ENCODE measurements at regions not wholly inside any gene's neighbourhood (a gene's known extent, or its start where the extent isn't known, plus 50 kb on each side); places are given as distances from the start of the nearest gene placed in this dataset.

GRCh38 chr1:233513431-233513830 lies 100.5 kb upstream of the KCNK1 start:
- DNase-seq, result no peak
- ATAC-seq (replicated peaks), result no peak
- Mint-ChIP-seq H3K27ac (no peak overlapping the region), H3K27me3 (peaks cover 0 to 9% of the 10 kb centered on the region in 2 donors), H3K9me3 (no peaks in the 10 kb centered on the region), H3K4me3 (no peak overlapping the region), H3K4me1 (ENCODE audit: low read depth in 2 of 2) (no peaks in the 10 kb centered on the region), H3K36me3 (ENCODE audit: insufficient read depth) (no peaks in the 10 kb centered on the region)

- no peak overlapping the region for H3K27ac Mint-ChIP-seq
- ATAC-seq (replicated peaks) (no peak), DNase-seq (no peak)
These were observed 98.9 kb upstream of the KCNK1 start for GRCh38 chr1:233514946-233515391.

DNA sequence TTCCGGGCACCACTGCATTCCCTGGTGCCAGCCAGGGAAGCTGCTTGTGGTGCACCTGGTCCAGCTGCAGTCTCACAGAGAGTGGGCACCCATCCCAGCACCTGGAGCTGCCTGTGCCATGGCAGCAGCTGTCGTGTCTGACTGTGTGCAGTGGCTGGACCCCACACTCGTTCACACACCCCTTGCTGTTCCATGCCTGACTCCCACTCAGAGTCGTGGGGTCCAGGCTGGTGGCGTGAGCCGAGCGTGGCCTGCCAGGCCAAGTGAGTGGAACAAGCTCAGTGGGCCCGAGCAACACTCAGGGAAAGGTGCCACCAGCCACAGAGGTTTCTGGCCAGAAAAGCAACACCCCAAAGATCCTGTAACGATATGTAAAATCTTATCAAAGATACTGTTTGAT lies 97.2 kb upstream of the KCNK1 start:
- ATAC-seq (replicated peaks) (no peak), DNase-seq (no peak)
- Mint-ChIP-seq H3K27ac (no peak overlapping the region), H3K36me3 (ENCODE audit: insufficient read depth) (no peaks in the 10 kb centered on the region), H3K4me1 (ENCODE audit: low read depth in 2 of 2) (no peaks in the 10 kb centered on the region), H3K9me3 (peaks cover 0 to 2% of the 10 kb centered on the region in 2 donors), H3K4me3 (no peak overlapping the region), H3K27me3 (peaks cover 12 to 14% of the 10 kb centered on the region in 2 donors)

More at GRCh38 chr1:233514946-233515391, 98.9 kb upstream of the KCNK1 start:
- no peaks in the 10 kb centered on the region for H3K36me3 Mint-ChIP-seq (ENCODE audit: insufficient read depth)
- peaks cover 0 to 9% of the 10 kb centered on the region in 2 donors for H3K27me3 Mint-ChIP-seq
- no peaks in the 10 kb centered on the region for H3K4me1 Mint-ChIP-seq (ENCODE audit: low read depth in 2 of 2)
- no peak overlapping the region for H3K4me3 Mint-ChIP-seq
- H3K9me3 Mint-ChIP-seq, result peaks cover 0 to 2% of the 10 kb centered on the region in 2 donors

DNA sequence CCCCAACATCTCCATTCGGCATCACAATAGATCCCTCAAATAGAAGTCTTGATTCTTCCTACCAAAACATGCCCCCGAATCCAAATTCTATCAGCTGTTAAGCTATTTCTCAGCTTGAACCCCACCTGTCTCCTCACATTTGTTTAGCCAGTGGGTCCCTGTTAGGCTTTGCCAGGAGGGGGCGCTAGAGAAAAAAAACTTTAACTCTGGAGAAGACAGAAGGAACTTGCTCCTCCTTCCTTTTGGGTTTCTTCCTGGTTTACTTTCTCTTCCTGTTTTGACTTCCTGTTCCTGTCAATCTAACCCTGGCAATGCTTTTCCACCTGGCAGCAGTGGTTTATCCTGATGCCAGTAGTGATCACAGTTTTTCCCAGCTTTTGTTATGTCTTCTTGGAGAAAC lies 95.6 kb upstream of the KCNK1 start:
- peaks cover 0 to 2% of the 10 kb centered on the region in 2 donors for H3K9me3 Mint-ChIP-seq
- ATAC-seq (replicated peaks) (no peak), DNase-seq (no peak)
- no peaks in the 10 kb centered on the region for H3K36me3 Mint-ChIP-seq (ENCODE audit: insufficient read depth)
- H3K4me3 Mint-ChIP-seq, result no peak overlapping the region
- H3K27ac Mint-ChIP-seq, result no peak overlapping the region
- H3K4me1 Mint-ChIP-seq (ENCODE audit: low read depth in 2 of 2), result no peaks in the 10 kb centered on the region
- peaks cover 12 to 18% of the 10 kb centered on the region in 2 donors for H3K27me3 Mint-ChIP-seq

- peaks cover 0 to 2% of the 10 kb centered on the region in 2 donors for H3K9me3 Mint-ChIP-seq
- DNase-seq (no peak), ATAC-seq (replicated peaks) (no peak)
- no peaks in the 10 kb centered on the region for H3K4me1 Mint-ChIP-seq (ENCODE audit: low read depth in 2 of 2)
- no peak overlapping the region for H3K27ac Mint-ChIP-seq
- no peaks in the 10 kb centered on the region for H3K36me3 Mint-ChIP-seq (ENCODE audit: insufficient read depth)
- H3K27me3 Mint-ChIP-seq, result peaks cover 12 to 24% of the 10 kb centered on the region in 2 donors
- H3K4me3 Mint-ChIP-seq, result no peak overlapping the region
These were observed 93.4 kb upstream of the KCNK1 start for GRCh38 chr1:233520261-233521191.

DNA sequence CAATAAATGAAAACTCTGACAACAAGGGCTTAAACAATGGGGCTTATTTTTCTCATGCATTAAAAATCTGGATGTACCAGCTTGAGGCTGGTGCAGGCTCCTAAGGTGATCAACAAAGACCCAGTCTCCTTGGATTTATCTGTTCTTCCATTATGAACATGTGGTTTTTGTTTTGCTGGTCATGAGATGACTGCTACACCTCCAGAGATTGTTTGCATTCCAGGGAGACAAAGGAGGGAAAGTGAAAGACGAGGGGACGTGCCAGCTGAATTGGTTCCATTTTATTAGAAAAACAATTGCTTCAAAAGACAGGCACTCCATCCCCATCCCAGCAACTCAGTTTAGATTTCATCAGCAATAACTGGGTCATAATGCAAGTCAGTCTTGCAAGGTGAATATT lies 90.9 kb upstream of the KCNK1 start:
- H3K4me1 Mint-ChIP-seq (ENCODE audit: low read depth in 2 of 2), result no peaks in the 10 kb centered on the region
- no peak for DNase-seq
- H3K27ac Mint-ChIP-seq, result no peak overlapping the region
- no peak overlapping the region for H3K4me3 Mint-ChIP-seq
- no peaks in the 10 kb centered on the region for H3K36me3 Mint-ChIP-seq (ENCODE audit: insufficient read depth)
- H3K27me3 Mint-ChIP-seq, result peaks cover 12 to 24% of the 10 kb centered on the region in 2 donors
- peaks cover 0 to 2% of the 10 kb centered on the region in 2 donors for H3K9me3 Mint-ChIP-seq
- no peak for ATAC-seq (replicated peaks)

DNA sequence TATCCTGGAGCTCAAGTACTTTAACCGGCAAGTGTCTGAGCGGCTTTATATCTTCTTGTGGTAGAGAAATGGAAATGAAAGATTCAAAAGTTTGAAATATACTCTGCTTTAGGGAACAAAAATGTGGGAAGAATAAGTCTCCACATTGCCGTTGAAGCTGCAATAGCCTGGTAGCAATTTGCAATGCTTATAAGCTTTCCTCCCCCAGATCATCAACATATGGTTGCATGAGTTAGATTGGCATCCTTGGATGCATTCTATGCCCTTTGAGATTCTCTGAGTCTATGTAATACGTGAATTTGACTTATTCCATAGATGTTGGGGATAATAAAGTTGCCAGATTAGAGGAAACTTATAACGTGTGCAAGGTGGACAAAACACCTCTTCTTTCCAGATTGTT lies 86.1 kb upstream of the KCNK1 start:
- peaks cover 0 to 22% of the 10 kb centered on the region in 2 donors for H3K27me3 Mint-ChIP-seq
- H3K27ac Mint-ChIP-seq, result no peak overlapping the region
- H3K9me3 Mint-ChIP-seq, result no peaks in the 10 kb centered on the region
- no peak overlapping the region for H3K4me3 Mint-ChIP-seq
- H3K4me1 Mint-ChIP-seq (ENCODE audit: low read depth in 2 of 2), result no peaks in the 10 kb centered on the region
- ATAC-seq (replicated peaks) (no peak), DNase-seq (no peak)
- no peaks in the 10 kb centered on the region for H3K36me3 Mint-ChIP-seq (ENCODE audit: insufficient read depth)

DNA sequence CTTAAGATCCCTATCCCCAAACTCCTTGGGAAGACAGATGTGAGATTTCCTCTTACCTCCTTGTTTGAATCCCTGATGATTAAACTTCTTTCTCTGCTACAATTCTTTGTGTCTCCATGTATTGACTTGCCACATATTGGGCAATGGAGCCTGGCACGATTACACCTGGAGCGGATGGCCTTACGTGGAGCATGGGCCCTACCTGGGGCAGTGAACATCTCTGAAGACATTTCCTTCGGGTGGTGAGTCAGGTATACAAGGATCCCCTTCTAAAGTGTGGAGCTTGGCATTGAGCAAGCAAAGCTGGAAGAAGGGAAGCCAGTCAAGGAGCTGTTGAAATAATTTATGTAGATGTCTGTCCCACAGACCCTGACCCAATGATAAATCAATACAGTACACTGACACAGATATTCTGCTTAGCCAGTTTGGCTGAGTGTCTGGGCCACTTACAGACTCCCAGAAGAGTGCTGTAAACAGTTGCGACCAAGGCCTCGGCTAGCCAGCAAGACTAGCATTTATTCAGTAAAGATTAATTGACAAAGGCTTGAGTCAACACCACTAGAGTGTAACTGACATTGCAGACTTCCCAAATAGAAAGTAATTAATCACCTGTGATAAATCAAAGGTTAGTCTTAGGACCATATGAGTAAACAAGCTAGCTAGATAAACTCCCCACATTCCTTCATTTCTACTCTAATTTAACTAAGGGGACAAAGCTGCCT lies 83.1 kb upstream of the KCNK1 start:
- ATAC-seq (replicated peaks) (no peak), DNase-seq (no peak)
- Mint-ChIP-seq H3K4me1 (ENCODE audit: low read depth in 2 of 2) (no peaks in the 10 kb centered on the region), H3K27ac (no peak overlapping the region), H3K36me3 (ENCODE audit: insufficient read depth) (no peaks in the 10 kb centered on the region), H3K4me3 (no peak overlapping the region), H3K9me3 (no peaks in the 10 kb centered on the region), H3K27me3 (peaks cover 0 to 32% of the 10 kb centered on the region in 2 donors)

DNA sequence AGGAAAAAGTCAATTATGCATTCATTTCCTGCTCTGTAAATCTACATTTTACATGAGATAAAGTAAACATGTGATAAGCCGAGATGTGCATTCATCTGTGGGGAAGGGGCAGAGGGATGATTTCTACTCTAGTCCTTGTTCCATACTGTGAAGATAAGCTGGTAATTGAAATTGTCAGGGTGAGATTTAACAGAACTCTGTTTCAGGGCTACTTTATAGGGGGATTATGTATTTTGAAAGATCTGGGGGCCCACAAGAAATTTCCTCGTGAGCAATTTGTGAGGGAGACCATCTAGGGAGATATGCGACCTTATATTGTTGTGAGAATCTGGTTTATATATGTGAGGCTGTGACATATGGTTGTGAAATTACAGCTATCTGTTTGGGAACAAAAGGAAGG lies 73.1 kb upstream of the KCNK1 start:
- ATAC-seq (replicated peaks) (no peak), DNase-seq (no peak)
- H3K4me1 Mint-ChIP-seq (ENCODE audit: low read depth in 2 of 2), result peaks cover 2 to 3% of the 10 kb centered on the region in 2 donors
- no peaks in the 10 kb centered on the region for H3K9me3 Mint-ChIP-seq
- H3K36me3 Mint-ChIP-seq (ENCODE audit: insufficient read depth), result no peaks in the 10 kb centered on the region
- H3K27me3 Mint-ChIP-seq, result peaks cover 2 to 40% of the 10 kb centered on the region in 2 donors
- H3K27ac Mint-ChIP-seq, result no peak overlapping the region
- no peak overlapping the region for H3K4me3 Mint-ChIP-seq

DNA sequence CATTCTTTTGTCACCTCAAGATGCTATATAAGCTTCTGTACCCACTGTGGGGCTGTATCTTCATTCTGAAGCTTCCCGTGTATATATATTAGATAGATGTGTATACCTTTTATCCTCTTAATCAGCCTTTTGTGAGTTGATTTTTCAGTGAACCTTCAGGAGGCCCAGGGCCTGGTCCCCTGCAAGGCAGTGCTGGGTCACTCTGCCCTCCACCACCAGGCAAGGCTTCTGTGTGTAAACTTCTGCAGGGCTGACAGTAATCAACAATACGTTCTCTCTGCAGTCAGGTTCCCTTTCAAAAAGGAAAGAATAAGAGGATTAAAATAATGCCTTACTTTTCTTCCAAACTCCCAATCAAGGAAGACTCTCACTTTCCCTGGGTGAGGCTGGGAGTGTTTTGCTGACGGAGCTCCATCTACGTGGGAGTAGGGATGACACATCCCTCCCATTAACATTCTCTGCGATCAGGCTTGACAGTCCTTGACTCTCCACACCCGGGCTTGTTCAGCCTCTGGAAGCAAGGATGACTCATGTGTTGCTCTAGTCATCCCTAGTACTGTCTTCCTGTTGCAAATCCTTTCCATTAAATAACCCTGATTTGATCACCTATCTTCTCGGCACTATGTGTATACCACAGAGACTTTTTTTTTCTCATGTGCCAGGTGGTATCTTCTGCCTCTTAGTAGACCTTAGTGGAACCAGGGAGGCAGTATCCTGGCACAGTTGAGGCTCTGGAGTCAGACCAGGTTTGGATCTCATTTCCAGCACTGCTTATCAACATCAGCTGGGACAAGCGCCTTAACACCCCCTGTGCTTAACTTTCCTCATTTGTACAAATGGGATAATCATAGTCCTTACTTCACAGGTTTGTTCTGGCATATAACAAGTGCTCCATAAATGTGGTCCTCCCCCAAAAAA lies 70.3 kb upstream of the KCNK1 start:
- DNase-seq (no peak), ATAC-seq (replicated peaks) (no peak)
- Mint-ChIP-seq H3K9me3 (no peaks in the 10 kb centered on the region), H3K27ac (no peak overlapping the region), H3K4me3 (no peak overlapping the region), H3K4me1 (ENCODE audit: low read depth in 2 of 2) (peaks cover 2 to 3% of the 10 kb centered on the region in 2 donors), H3K27me3 (peaks cover 5 to 34% of the 10 kb centered on the region in 2 donors), H3K36me3 (ENCODE audit: insufficient read depth) (no peaks in the 10 kb centered on the region)

- H3K27ac Mint-ChIP-seq, result no peak overlapping the region
- ATAC-seq (replicated peaks), result no peak
- peaks cover 5 to 40% of the 10 kb centered on the region in 2 donors for H3K27me3 Mint-ChIP-seq
- DNase-seq, result no peak
- no peak overlapping the region for H3K4me3 Mint-ChIP-seq
- no peaks in the 10 kb centered on the region for H3K9me3 Mint-ChIP-seq
- peaks cover 2 to 3% of the 10 kb centered on the region in 2 donors for H3K4me1 Mint-ChIP-seq (ENCODE audit: low read depth in 2 of 2)
- H3K36me3 Mint-ChIP-seq (ENCODE audit: insufficient read depth), result no peaks in the 10 kb centered on the region
These were observed 69.6 kb upstream of the KCNK1 start for GRCh38 chr1:233544304-233544703.

DNA sequence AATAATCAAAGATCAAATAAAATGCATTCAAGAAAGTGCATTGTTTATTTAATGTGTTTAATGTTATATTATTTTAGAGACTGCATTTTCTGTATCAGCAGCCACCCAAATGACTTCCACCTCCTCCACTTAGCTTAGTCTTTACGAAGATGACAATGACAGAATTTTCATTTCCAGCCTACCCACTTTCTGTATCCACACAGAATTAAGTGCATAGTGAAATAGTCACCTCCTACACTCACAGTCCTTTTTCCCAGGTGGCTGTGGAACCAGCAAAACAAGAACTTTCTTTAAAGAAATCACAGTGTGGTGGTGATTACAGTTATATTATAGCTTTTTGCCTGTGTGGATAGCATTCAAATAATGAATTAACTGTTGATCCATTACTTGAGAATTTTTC lies 66.2 kb upstream of the KCNK1 start:
- H3K36me3 Mint-ChIP-seq (ENCODE audit: insufficient read depth), result no peaks in the 10 kb centered on the region
- DNase-seq (no peak), ATAC-seq (replicated peaks) (no peak)
- peaks cover 5 to 41% of the 10 kb centered on the region in 2 donors for H3K27me3 Mint-ChIP-seq
- no peak overlapping the region for H3K27ac Mint-ChIP-seq
- peaks cover 2 to 3% of the 10 kb centered on the region in 2 donors for H3K4me1 Mint-ChIP-seq (ENCODE audit: low read depth in 2 of 2)
- H3K4me3 Mint-ChIP-seq, result no peak overlapping the region
- H3K9me3 Mint-ChIP-seq, result no peaks in the 10 kb centered on the region

DNA sequence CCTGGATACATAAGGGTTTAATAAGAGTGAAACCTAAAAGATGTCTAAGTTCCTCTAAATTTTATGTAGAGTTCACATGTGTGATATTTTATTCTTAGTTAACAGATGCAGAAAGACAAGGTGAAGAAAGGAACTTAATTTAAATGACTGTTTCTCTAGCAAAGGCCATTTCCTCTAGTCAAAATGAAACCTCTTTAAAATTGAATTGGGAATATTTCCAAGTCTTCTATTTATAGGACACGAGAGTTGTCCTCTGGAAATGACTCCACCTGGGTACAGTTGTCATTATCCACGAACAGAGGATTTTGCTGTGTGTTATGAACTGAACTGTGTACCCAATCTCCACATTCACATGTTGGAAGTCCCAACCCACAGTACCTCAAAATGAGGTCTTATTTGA lies 64.5 kb upstream of the KCNK1 start:
- ATAC-seq (replicated peaks) (no peak), DNase-seq (no peak)
- Mint-ChIP-seq H3K4me1 (ENCODE audit: low read depth in 2 of 2) (peaks cover 0 to under 1% of the 10 kb centered on the region in 2 donors), H3K36me3 (ENCODE audit: insufficient read depth) (no peaks in the 10 kb centered on the region), H3K27me3 (peaks cover 5 to 40% of the 10 kb centered on the region in 2 donors), H3K4me3 (no peak overlapping the region), H3K27ac (no peak overlapping the region), H3K9me3 (no peaks in the 10 kb centered on the region)

All from effector memory CD8-positive, alpha-beta T cell (primary cell).